ENCODE measurements at regions not wholly inside any gene's neighbourhood (a gene's known extent, or its start where the extent isn't known, plus 50 kb on each side); places are given as distances from the start of the nearest gene placed in this dataset.
A peak's percentile ranks its signal among the peaks of the same experiment; 100 is the strongest.

GRCh38 chr6:155690820-155691219 lies 235.2 kb upstream of the NOX3 start:
- TF ChIP-seq GATA1 (IDR thresholded peaks at IDR 0.05; ENCODE audit: low read depth, low read length) (no peak), POLR2A (IDR thresholded peaks at IDR 0.05; ENCODE audit: low read length) (no peak)
- DNase-seq: no peak

- TF ChIP-seq POLR2A (IDR thresholded peaks at IDR 0.05; ENCODE audit: low read length) (no peak), GATA1 (IDR thresholded peaks at IDR 0.05; ENCODE audit: low read depth, low read length) (no peak)
- no peak for DNase-seq
Measured at GRCh38 chr6:155687645-155688044, 232.0 kb upstream of the NOX3 start.

GRCh38 chr6:155684416-155685196 lies 229.0 kb upstream of the NOX3 start:
- no peak for DNase-seq
- no peak for TF ChIP-seq GATA1 (IDR thresholded peaks at IDR 0.05; ENCODE audit: low read depth, low read length)
- no peak for TF ChIP-seq POLR2A (IDR thresholded peaks at IDR 0.05; ENCODE audit: low read length)

GRCh38 chr6:155678361-155678760 lies 222.7 kb upstream of the NOX3 start:
- no peak for DNase-seq
- TF ChIP-seq POLR2A (IDR thresholded peaks at IDR 0.05; ENCODE audit: low read length): no peak
- no peak for TF ChIP-seq GATA1 (IDR thresholded peaks at IDR 0.05; ENCODE audit: low read depth, low read length)

- no peak for TF ChIP-seq GATA1 (IDR thresholded peaks at IDR 0.05; ENCODE audit: low read depth, low read length)
- DNase-seq: no peak
Measured at GRCh38 chr6:155676346-155676745, 220.7 kb upstream of the NOX3 start.

GRCh38 chr6:155670655-155671054 lies 215.0 kb upstream of the NOX3 start:
- no peak for TF ChIP-seq POLR2A (IDR thresholded peaks at IDR 0.05; ENCODE audit: low read length)
- no peak for TF ChIP-seq GATA1 (IDR thresholded peaks at IDR 0.05; ENCODE audit: low read depth, low read length)
- DNase-seq: no peak

GRCh38 chr6:155660251-155660977 lies 204.8 kb upstream of the NOX3 start:
- TF ChIP-seq POLR2A (IDR thresholded peaks at IDR 0.05; ENCODE audit: low read length): no peak
- no peak for TF ChIP-seq GATA1 (IDR thresholded peaks at IDR 0.05; ENCODE audit: low read depth, low read length)
- DNase-seq: peak; percentile 70 to 88

GRCh38 chr6:155656024-155656423 lies 200.4 kb upstream of the NOX3 start:
- TF ChIP-seq POLR2A (IDR thresholded peaks at IDR 0.05; ENCODE audit: low read length) (no peak), GATA1 (IDR thresholded peaks at IDR 0.05; ENCODE audit: low read depth, low read length) (no peak)

GRCh38 chr6:155654474-155654873 lies 198.8 kb upstream of the NOX3 start:
- TF ChIP-seq GATA1 (IDR thresholded peaks at IDR 0.05; ENCODE audit: low read depth, low read length): no peak
- TF ChIP-seq POLR2A (IDR thresholded peaks at IDR 0.05; ENCODE audit: low read length): no peak
- no peak for DNase-seq

More at GRCh38 chr6:155656024-155656423, 200.4 kb upstream of the NOX3 start:
- no peak for DNase-seq

GRCh38 chr6:155648301-155648700 lies 192.7 kb upstream of the NOX3 start:
- TF ChIP-seq GATA1 (IDR thresholded peaks at IDR 0.05; ENCODE audit: low read depth, low read length): no peak
- no peak for TF ChIP-seq POLR2A (IDR thresholded peaks at IDR 0.05; ENCODE audit: low read length)
- DNase-seq: no peak

GRCh38 chr6:155647354-155647753 lies 191.7 kb upstream of the NOX3 start:
- TF ChIP-seq POLR2A (IDR thresholded peaks at IDR 0.05; ENCODE audit: low read length): no peak
- TF ChIP-seq GATA1 (IDR thresholded peaks at IDR 0.05; ENCODE audit: low read depth, low read length): no peak
- DNase-seq: no peak

- TF ChIP-seq POLR2A (IDR thresholded peaks at IDR 0.05; ENCODE audit: low read length) (no peak), GATA1 (IDR thresholded peaks at IDR 0.05; ENCODE audit: low read depth, low read length) (no peak)
- no peak for DNase-seq
Measured at GRCh38 chr6:155646443-155646842, 190.8 kb upstream of the NOX3 start.

GRCh38 chr6:155645325-155645724 lies 189.7 kb upstream of the NOX3 start:
- TF ChIP-seq GATA1 (IDR thresholded peaks at IDR 0.05; ENCODE audit: low read depth, low read length) (no peak), POLR2A (IDR thresholded peaks at IDR 0.05; ENCODE audit: low read length) (no peak)
- DNase-seq: no peak

GRCh38 chr6:155641603-155642002 lies 186.0 kb upstream of the NOX3 start:
- no peak for DNase-seq
- TF ChIP-seq GATA1 (IDR thresholded peaks at IDR 0.05; ENCODE audit: low read depth, low read length): no peak

- no peak for DNase-seq
- TF ChIP-seq GATA1 (IDR thresholded peaks at IDR 0.05; ENCODE audit: low read depth, low read length): no peak
- TF ChIP-seq POLR2A (IDR thresholded peaks at IDR 0.05; ENCODE audit: low read length): no peak
Measured at GRCh38 chr6:155638200-155638599, 182.6 kb upstream of the NOX3 start.
